Fibroblast of lung (primary cell): ENCODE measurements at regions not wholly inside any gene's neighbourhood (a gene's known extent, or its start where the extent isn't known, plus 50 kb on each side); places are given as distances from the start of the nearest gene placed in this dataset.

Source experiments
- DNase-seq, 2 donors: peaks; one replicate each; pipeline versions ENCODE4 v3.0.0 to v3.0.0-alpha.2; 2010; ENCODE audit warnings: low read depth in 2 of 2
- H2AFZ ChIP-seq: 2 replicates; pipeline ENCODE4 v1.5.1; 2012; ENCODE audit warnings: low read length, control low read depth, inconsistent platforms
- H3K27ac ChIP-seq: 2 replicates; pipeline ENCODE4 v1.5.1; 2011; ENCODE audit warnings: low read length, control low read depth; ENCODE audit not compliant: insufficient read depth
- H3K27me3 ChIP-seq: 2 replicates; pipeline ENCODE4 v1.5.1; 2011; ENCODE audit warnings: mild to moderate bottlenecking, low read length; ENCODE audit not compliant: control insufficient read depth, insufficient read depth
- H3K36me3 ChIP-seq: 2 replicates; pipeline ENCODE4 v1.5.1; 2011; ENCODE audit warnings: low read length; ENCODE audit not compliant: control insufficient read depth, insufficient read depth
- H3K4me1 ChIP-seq: 2 replicates; pipeline ENCODE4 v1.5.1; 2011; ENCODE audit warnings: low read length; ENCODE audit not compliant: control insufficient read depth, insufficient read depth; ENCODE audit errors: extremely low read depth
- H3K4me2 ChIP-seq: 2 replicates; pipeline ENCODE4 v1.5.1; 2011; ENCODE audit warnings: low read length, control low read depth; ENCODE audit not compliant: insufficient read depth; ENCODE audit errors: extremely low read depth
- H3K4me3 ChIP-seq, 4 experiments: fragments of 200-600 bp in 1 of 4; sonication (generic) in 1 of 4; replicated peaks in 1 of 4; 2 replicates each; pipeline ENCODE4 v1.5.1; 2011 to 2016; ENCODE audit warnings: low read length in 4 of 4, low read depth in 3 of 4, mild to moderate bottlenecking in 3 of 4, control low read depth in 2 of 4, inconsistent platforms in 1 of 4, mixed read lengths in 1 of 4; ENCODE audit not compliant: insufficient read depth in 1 of 4; ENCODE audit errors: control extremely low read depth in 1 of 4
- H3K79me2 ChIP-seq: 2 replicates; pipeline ENCODE4 v1.5.1; 2012; ENCODE audit warnings: mild to moderate bottlenecking, low read length, inconsistent platforms; ENCODE audit not compliant: control insufficient read depth, insufficient read depth
- H3K9ac ChIP-seq: 2 replicates; pipeline ENCODE4 v1.5.1; 2011; ENCODE audit warnings: mild to moderate bottlenecking, low read length, control low read depth; ENCODE audit not compliant: insufficient read depth
- H3K9me3 ChIP-seq: 2 replicates; pipeline ENCODE4 v1.5.1; 2012; ENCODE audit warnings: low read depth, low read length; ENCODE audit not compliant: control insufficient read depth, insufficient read depth
- H4K20me1 ChIP-seq: 2 replicates; pipeline ENCODE4 v1.5.1; 2011; ENCODE audit warnings: low read length; ENCODE audit not compliant: control insufficient read depth, insufficient read depth; ENCODE audit errors: extremely low read depth
- EZH2 ChIP-seq: IDR thresholded peaks from 2 replicates; pipeline ENCODE4 v1.5.1; 2012; ENCODE audit warnings: low read length, control low read depth, mild to moderate bottlenecking; ENCODE audit errors: missing control alignments
- TF ChIP-seq, protein P1 (sequence below), 2 donors: IDR thresholded peaks in 1 of 2; conservative IDR thresholded peaks in 1 of 2; 1 replicate in 1 of 2; 2 replicates in 1 of 2; pipeline ENCODE4 v1.5.1; 2011 to 2012; ENCODE audit warnings: low read length in 2 of 2, control low read depth in 1 of 2, inconsistent platforms in 1 of 2, low read depth in 1 of 2, mild to moderate bottlenecking in 1 of 2

DNA sequence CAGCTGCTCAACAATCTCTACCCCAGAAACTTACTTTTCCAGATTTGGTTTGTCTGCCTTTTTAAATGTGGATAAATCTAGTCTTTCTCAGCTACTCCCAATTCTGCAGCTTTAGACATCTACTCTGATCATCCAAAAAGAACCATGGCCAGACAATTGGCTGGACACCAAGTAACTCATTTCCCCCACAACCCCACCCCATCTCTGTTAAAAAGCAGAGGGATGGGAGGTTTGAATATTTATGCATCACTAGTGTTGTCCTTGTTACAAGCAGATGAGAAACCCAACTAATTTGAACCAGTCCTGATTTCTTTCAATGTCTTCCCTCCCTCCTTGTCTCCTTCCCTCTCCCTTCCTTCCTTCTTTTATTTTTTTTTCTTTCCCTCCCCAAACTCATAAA lies 391.9 kb downstream of the GALC start:
- Histone ChIP-seq H3K4me3 (no peak overlapping the region), H4K20me1 (no peaks in the 10 kb centered on the region), H3K27me3 (no peaks in the 10 kb centered on the region), H2AFZ (no peak overlapping the region), H3K36me3 (no peaks in the 10 kb centered on the region), H3K27ac (no peak overlapping the region), H3K4me2 (no peak overlapping the region), H3K9ac (no peak overlapping the region), H3K4me1 (no peaks in the 10 kb centered on the region), H3K9me3 (no peaks in the 10 kb centered on the region), H3K79me2 (no peaks in the 10 kb centered on the region)
- no peak for TF ChIP-seq EZH2
- TF ChIP-seq, protein P1, sequence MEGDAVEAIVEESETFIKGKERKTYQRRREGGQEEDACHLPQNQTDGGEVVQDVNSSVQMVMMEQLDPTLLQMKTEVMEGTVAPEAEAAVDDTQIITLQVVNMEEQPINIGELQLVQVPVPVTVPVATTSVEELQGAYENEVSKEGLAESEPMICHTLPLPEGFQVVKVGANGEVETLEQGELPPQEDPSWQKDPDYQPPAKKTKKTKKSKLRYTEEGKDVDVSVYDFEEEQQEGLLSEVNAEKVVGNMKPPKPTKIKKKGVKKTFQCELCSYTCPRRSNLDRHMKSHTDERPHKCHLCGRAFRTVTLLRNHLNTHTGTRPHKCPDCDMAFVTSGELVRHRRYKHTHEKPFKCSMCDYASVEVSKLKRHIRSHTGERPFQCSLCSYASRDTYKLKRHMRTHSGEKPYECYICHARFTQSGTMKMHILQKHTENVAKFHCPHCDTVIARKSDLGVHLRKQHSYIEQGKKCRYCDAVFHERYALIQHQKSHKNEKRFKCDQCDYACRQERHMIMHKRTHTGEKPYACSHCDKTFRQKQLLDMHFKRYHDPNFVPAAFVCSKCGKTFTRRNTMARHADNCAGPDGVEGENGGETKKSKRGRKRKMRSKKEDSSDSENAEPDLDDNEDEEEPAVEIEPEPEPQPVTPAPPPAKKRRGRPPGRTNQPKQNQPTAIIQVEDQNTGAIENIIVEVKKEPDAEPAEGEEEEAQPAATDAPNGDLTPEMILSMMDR (conservative IDR thresholded peaks at IDR 0.05 in 1 of 2, IDR thresholded peaks at IDR 0.05 in 1 of 2; ENCODE audit: low read depth in 1 of 2, low read length in 2 of 2): no peak
- DNase-seq: no peak

DNA sequence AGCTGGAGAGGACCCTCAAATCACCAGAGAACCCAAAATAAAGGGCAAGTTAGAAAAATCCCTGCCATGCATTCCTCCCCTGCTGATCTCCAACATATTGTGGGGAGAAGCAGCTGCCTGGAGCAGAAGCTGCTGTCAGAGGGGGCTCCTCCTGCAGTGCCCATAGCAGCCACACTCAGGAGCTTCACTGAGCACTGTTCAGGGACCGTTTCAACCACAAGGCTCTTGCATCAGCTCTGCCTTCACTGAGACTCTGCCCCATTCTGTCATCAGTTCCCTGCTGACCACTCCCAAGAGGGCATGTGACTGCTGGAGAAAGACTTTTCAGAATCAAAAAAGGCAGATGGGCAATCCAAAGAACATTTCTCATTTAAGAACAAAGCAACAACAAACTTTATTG lies 392.7 kb downstream of the GALC start:
- H4K20me1 ChIP-seq: no peaks in the 10 kb centered on the region
- no peaks in the 10 kb centered on the region for H3K27me3 ChIP-seq
- no peaks in the 10 kb centered on the region for H3K4me1 ChIP-seq
- no peaks in the 10 kb centered on the region for H3K9me3 ChIP-seq
- no peak for DNase-seq
- no peak overlapping the region for H3K4me3 ChIP-seq
- no peak overlapping the region for H3K4me2 ChIP-seq
- no peak overlapping the region for H3K9ac ChIP-seq
- H3K36me3 ChIP-seq: no peaks in the 10 kb centered on the region
- H3K79me2 ChIP-seq: no peaks in the 10 kb centered on the region
- no peak overlapping the region for H3K27ac ChIP-seq
- H2AFZ ChIP-seq: no peak overlapping the region
- no peak for TF ChIP-seq EZH2
- TF ChIP-seq, protein P1 (conservative IDR thresholded peaks at IDR 0.05 in 1 of 2, IDR thresholded peaks at IDR 0.05 in 1 of 2; ENCODE audit: low read depth in 1 of 2, low read length in 2 of 2): no peak

- Histone ChIP-seq H3K27me3 (no peaks in the 10 kb centered on the region), H3K36me3 (no peaks in the 10 kb centered on the region), H3K4me3 (no peak overlapping the region), H3K9me3 (no peaks in the 10 kb centered on the region), H3K9ac (no peak overlapping the region), H2AFZ (no peak overlapping the region), H4K20me1 (no peaks in the 10 kb centered on the region), H3K4me1 (no peaks in the 10 kb centered on the region), H3K4me2 (no peak overlapping the region), H3K27ac (no peak overlapping the region), H3K79me2 (no peaks in the 10 kb centered on the region)
- no peak for TF ChIP-seq EZH2
- TF ChIP-seq, protein P1 (conservative IDR thresholded peaks at IDR 0.05 in 1 of 2, IDR thresholded peaks at IDR 0.05 in 1 of 2; ENCODE audit: low read depth in 1 of 2, low read length in 2 of 2): no peak
- no peak for DNase-seq
These were observed 411.7 kb downstream of the GALC start for GRCh38 chr14:87581298-87581697.
